ENCODE measurements at regions not wholly inside any gene's neighbourhood (a gene's known extent, or its start where the extent isn't known, plus 50 kb on each side); places are given as distances from the start of the nearest gene placed in this dataset.
A peak's percentile ranks its signal among the peaks of the same experiment; 100 is the strongest.

DNA sequence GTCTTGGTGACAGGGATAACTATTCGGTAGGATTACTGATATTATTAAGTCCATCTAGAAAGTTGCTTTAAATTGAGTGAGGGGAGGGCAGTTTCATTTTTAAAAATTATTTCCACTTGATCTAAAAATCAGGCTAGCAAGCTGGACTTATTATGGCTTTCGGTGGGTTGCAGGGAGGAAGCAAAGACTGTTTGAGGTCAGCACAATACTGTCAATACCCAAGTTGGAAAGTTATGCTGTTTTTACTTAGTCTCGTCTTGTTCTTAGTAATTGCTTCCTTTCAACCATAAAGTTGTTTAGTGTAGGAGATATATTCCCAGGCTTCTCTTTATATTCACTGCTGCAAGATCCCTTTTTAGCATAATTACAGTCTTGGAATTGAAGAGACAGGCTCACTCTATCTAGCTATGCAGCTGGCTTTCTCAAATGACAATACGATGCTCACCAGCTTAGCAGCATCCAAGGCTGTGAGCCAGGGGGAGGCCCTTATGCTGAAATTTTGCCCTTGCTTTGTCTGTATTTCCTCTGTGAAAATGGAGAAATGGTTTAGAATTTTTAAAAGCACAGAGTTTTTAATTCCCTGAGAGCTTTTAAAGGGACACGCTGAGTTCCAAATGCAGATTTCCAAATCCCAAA lies 68.2 kb upstream of the APC start:
- no peak overlapping the region for H3K4me3 ChIP-seq (ENCODE audit: low read depth in 1 of 2, low read length in 2 of 2)
- H3K36me3 ChIP-seq (ENCODE audit: control insufficient read depth in 1 of 2, insufficient read depth in 2 of 2, low read length in 2 of 2): no peaks in the 10 kb centered on the region
- no peaks in the 10 kb centered on the region for H3K4me1 ChIP-seq (ENCODE audit: control insufficient read depth in 1 of 2, insufficient read depth in 2 of 2, low read length in 2 of 2)
- no peak overlapping the region for H3K27ac ChIP-seq (ENCODE audit: low read length)
- H3K27me3 ChIP-seq (ENCODE audit: low read depth, low read length): no peaks in the 10 kb centered on the region
- H3K9me3 ChIP-seq (ENCODE audit: control insufficient read depth in 1 of 2, low read length in 2 of 2): no peaks in the 10 kb centered on the region

DNA sequence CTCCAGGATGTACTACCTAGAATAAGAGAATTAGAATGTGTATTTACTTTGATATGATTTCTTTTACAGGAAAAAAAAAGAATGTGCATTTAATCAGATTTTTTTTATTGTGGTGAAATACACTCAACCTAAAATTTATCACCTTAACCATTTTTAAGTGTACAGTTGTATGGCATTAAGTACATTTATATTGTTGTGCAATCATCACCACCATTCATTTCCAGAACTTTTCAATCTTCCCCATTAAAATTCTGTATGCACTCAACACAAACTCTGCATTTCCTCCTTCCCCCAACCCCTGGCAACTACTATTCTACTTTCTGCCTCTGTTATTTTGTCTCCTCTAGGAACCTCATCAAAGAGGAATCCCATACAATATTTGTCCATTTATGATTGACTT lies 66.0 kb upstream of the APC start:
- Histone ChIP-seq H3K27me3 (ENCODE audit: low read depth, low read length) (no peaks in the 10 kb centered on the region), H3K4me3 (ENCODE audit: low read depth in 1 of 2, low read length in 2 of 2) (no peak overlapping the region), H3K9me3 (ENCODE audit: control insufficient read depth in 1 of 2, low read length in 2 of 2) (no peaks in the 10 kb centered on the region), H3K4me1 (ENCODE audit: control insufficient read depth in 1 of 2, insufficient read depth in 2 of 2, low read length in 2 of 2) (no peaks in the 10 kb centered on the region), H3K36me3 (ENCODE audit: control insufficient read depth in 1 of 2, insufficient read depth in 2 of 2, low read length in 2 of 2) (no peaks in the 10 kb centered on the region), H3K27ac (ENCODE audit: low read length) (no peak overlapping the region)

DNA sequence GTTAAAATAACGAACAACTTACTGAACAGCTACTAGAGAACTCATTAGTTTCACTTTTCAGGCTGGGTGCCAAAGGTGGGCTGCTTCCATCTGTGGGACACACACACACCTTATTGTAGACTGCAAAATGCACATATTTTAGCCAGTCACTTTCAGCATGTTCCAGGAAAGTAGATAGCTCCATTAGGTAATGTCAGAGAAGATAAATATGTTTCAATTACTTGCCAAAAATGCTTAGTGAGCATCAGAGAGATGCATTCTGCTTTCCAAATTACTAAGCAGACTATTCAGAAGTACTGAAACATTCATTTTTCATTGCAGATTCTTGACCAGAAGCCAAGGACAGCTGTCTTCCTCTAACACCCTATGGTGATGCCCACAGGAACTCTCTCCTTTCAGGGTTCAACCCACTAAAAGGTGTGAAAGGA lies 56.2 kb upstream of the APC start:
- H3K27ac ChIP-seq (ENCODE audit: low read length): peak overlapping the region; percentile 52
- no peaks in the 10 kb centered on the region for H3K27me3 ChIP-seq (ENCODE audit: low read depth, low read length)
- H3K4me1 ChIP-seq (ENCODE audit: control insufficient read depth in 1 of 2, insufficient read depth in 2 of 2, low read length in 2 of 2): peaks cover 0 to 14% of the 10 kb centered on the region in 2 donors
- H3K36me3 ChIP-seq (ENCODE audit: control insufficient read depth in 1 of 2, insufficient read depth in 2 of 2, low read length in 2 of 2): no peaks in the 10 kb centered on the region
- no peak overlapping the region for H3K4me3 ChIP-seq (ENCODE audit: low read depth in 1 of 2, low read length in 2 of 2)
- H3K9me3 ChIP-seq (ENCODE audit: control insufficient read depth in 1 of 2, low read length in 2 of 2): no peaks in the 10 kb centered on the region

DNA sequence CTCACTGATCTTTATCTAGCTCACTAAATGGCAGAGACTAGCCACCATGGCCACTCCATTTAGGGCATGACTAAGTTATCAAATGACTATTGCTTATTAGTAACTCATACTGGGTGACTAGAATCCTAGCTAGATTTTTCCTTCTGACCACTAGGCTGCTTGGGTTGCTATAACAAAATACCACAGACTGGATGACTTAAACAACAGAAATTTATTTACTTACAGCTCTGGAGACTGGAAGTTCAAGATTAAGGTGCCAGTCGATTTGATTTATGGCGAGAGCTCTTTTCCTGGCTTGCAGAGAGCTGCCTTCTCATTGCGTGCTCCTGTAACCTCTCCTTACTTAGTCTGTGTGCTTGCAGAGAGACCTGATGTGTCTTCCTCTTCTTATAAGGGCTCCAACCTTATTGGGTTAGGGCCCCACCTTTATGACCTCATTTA lies 55.0 kb upstream of the APC start:
- Histone ChIP-seq H3K4me3 (ENCODE audit: low read depth in 1 of 2, low read length in 2 of 2) (no peak overlapping the region), H3K27me3 (ENCODE audit: low read depth, low read length) (no peaks in the 10 kb centered on the region), H3K36me3 (ENCODE audit: control insufficient read depth in 1 of 2, insufficient read depth in 2 of 2, low read length in 2 of 2) (no peaks in the 10 kb centered on the region), H3K9me3 (ENCODE audit: control insufficient read depth in 1 of 2, low read length in 2 of 2) (no peaks in the 10 kb centered on the region), H3K27ac (ENCODE audit: low read length) (peak overlapping the region; percentile 52), H3K4me1 (ENCODE audit: control insufficient read depth in 1 of 2, insufficient read depth in 2 of 2, low read length in 2 of 2) (peaks cover 0 to 14% of the 10 kb centered on the region in 2 donors)

DNA sequence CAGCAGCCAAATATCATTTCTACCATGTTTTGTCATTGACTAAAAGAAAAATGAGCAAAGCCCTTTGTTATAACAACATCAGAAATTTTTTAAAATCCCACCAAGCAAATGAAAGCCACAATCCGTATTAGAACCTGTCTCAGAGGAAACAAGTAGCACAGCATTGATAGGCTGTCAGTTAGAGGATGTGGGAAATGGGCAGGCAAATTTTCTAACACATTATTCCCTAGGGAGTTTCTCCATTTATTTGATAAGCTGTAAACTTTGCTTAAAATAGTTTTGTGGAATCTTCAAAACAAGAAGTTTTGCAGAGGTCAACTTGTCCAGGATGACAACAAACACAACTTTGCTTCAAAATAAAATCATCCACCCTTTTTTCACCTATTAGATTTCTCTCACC lies 53.6 kb upstream of the APC start:
- no peaks in the 10 kb centered on the region for H3K9me3 ChIP-seq (ENCODE audit: control insufficient read depth in 1 of 2, low read length in 2 of 2)
- H3K4me3 ChIP-seq (ENCODE audit: low read depth in 1 of 2, low read length in 2 of 2): no peak overlapping the region
- no peaks in the 10 kb centered on the region for H3K36me3 ChIP-seq (ENCODE audit: control insufficient read depth in 1 of 2, insufficient read depth in 2 of 2, low read length in 2 of 2)
- peaks cover 0 to 14% of the 10 kb centered on the region in 2 donors for H3K4me1 ChIP-seq (ENCODE audit: control insufficient read depth in 1 of 2, insufficient read depth in 2 of 2, low read length in 2 of 2)
- H3K27ac ChIP-seq (ENCODE audit: low read length): peak overlapping the region; percentile 17
- H3K27me3 ChIP-seq (ENCODE audit: low read depth, low read length): no peaks in the 10 kb centered on the region

DNA sequence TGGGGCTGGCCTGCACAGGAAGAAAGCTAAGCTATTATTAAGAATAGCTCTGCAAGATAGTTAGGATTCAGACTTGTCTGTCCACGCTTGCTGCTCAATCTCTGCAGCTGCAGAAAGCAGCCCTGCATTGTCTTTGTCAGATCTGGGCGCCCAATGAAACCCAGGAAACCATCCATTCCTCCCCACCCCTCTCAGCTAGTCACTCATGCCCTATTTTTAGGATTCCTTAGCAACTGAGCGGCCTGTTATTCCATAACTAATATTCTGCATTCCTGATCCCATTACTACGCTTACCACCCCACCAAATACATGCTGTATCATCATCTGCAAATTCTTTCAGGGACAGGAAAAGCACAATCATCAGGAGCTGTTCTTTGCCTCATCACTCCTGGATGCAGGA lies 52.9 kb upstream of the APC start:
- no peak overlapping the region for H3K4me3 ChIP-seq (ENCODE audit: low read depth in 1 of 2, low read length in 2 of 2)
- H3K27ac ChIP-seq (ENCODE audit: low read length): peak overlapping the region; percentile 54
- no peaks in the 10 kb centered on the region for H3K9me3 ChIP-seq (ENCODE audit: control insufficient read depth in 1 of 2, low read length in 2 of 2)
- no peaks in the 10 kb centered on the region for H3K36me3 ChIP-seq (ENCODE audit: control insufficient read depth in 1 of 2, insufficient read depth in 2 of 2, low read length in 2 of 2)
- H3K27me3 ChIP-seq (ENCODE audit: low read depth, low read length): no peaks in the 10 kb centered on the region
- H3K4me1 ChIP-seq (ENCODE audit: control insufficient read depth in 1 of 2, insufficient read depth in 2 of 2, low read length in 2 of 2): peaks cover 0 to 14% of the 10 kb centered on the region in 2 donors

DNA sequence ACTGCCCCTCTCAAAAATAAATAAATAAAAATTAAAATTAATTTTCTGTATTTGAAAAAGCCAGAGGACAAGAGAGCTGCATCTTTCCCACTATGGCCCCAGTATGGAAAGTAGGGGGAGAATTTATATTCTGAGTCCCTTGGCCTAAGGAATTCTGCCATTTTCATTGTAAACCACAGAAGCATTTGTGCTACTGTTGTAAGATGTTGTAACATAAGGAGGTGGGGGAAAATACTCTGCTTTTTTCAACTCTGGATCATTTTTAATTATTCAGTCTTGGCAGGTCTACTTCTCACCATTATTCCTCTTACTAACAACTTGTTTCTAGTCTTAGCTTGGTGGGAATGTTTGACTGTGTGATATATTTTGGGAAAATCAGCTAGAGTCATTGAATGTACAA lies 52.3 kb upstream of the APC start:
- Histone ChIP-seq H3K36me3 (ENCODE audit: control insufficient read depth in 1 of 2, insufficient read depth in 2 of 2, low read length in 2 of 2) (no peaks in the 10 kb centered on the region), H3K4me1 (ENCODE audit: control insufficient read depth in 1 of 2, insufficient read depth in 2 of 2, low read length in 2 of 2) (peaks cover 0 to 14% of the 10 kb centered on the region in 2 donors), H3K27me3 (ENCODE audit: low read depth, low read length) (no peaks in the 10 kb centered on the region), H3K4me3 (ENCODE audit: low read depth in 1 of 2, low read length in 2 of 2) (no peak overlapping the region), H3K27ac (ENCODE audit: low read length) (peak overlapping the region; percentile 54), H3K9me3 (ENCODE audit: control insufficient read depth in 1 of 2, low read length in 2 of 2) (no peaks in the 10 kb centered on the region)

DNA sequence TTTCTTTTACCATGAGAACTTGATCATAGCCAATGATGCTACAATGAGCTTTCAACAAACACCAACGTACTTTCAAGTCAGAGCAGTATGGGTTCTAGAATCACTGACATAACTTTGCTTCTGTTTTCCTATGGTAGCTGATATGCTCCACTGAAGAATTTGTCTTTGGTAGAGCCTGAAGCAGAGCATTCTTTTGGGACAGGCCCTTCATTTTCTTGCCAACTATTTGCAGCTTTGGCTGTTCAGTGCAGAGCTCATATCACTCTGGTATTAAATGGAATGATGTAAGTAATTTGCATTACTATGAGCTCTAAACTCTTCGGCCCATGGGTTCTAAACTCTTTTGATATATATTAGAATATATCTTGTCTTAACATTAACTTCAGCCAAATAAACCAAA lies 51.8 kb upstream of the APC start:
- peaks cover 0 to 14% of the 10 kb centered on the region in 2 donors for H3K4me1 ChIP-seq (ENCODE audit: control insufficient read depth in 1 of 2, insufficient read depth in 2 of 2, low read length in 2 of 2)
- no peaks in the 10 kb centered on the region for H3K27me3 ChIP-seq (ENCODE audit: low read depth, low read length)
- H3K9me3 ChIP-seq (ENCODE audit: control insufficient read depth in 1 of 2, low read length in 2 of 2): no peaks in the 10 kb centered on the region
- no peak overlapping the region for H3K4me3 ChIP-seq (ENCODE audit: low read depth in 1 of 2, low read length in 2 of 2)
- peak overlapping the region; percentile 54 for H3K27ac ChIP-seq (ENCODE audit: low read length)
- no peaks in the 10 kb centered on the region for H3K36me3 ChIP-seq (ENCODE audit: control insufficient read depth in 1 of 2, insufficient read depth in 2 of 2, low read length in 2 of 2)

DNA sequence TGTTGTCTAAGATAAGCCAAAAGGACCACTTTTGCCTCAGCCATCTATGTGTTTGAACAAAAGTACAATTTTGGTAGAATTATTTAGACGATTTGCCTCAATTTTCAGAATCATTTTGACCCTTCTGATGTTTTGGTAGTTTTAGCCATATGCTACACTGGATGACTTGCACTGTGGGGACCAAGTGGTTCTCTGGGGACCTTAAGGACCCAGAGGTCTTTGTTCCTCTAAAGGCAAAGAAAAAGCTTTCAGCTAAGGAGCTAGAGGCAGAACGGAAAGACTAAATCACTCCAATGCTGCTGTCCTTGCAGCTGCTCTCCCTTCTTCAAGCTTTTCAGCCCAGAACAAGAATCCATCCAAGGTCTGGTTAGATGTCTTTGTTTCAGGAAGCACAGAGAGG lies 51.0 kb upstream of the APC start:
- Histone ChIP-seq H3K4me3 (ENCODE audit: low read depth in 1 of 2, low read length in 2 of 2) (no peak overlapping the region), H3K4me1 (ENCODE audit: control insufficient read depth in 1 of 2, insufficient read depth in 2 of 2, low read length in 2 of 2) (peaks cover 0 to 14% of the 10 kb centered on the region in 2 donors), H3K9me3 (ENCODE audit: control insufficient read depth in 1 of 2, low read length in 2 of 2) (no peaks in the 10 kb centered on the region), H3K36me3 (ENCODE audit: control insufficient read depth in 1 of 2, insufficient read depth in 2 of 2, low read length in 2 of 2) (no peaks in the 10 kb centered on the region), H3K27me3 (ENCODE audit: low read depth, low read length) (no peaks in the 10 kb centered on the region), H3K27ac (ENCODE audit: low read length) (no peak overlapping the region)

DNA sequence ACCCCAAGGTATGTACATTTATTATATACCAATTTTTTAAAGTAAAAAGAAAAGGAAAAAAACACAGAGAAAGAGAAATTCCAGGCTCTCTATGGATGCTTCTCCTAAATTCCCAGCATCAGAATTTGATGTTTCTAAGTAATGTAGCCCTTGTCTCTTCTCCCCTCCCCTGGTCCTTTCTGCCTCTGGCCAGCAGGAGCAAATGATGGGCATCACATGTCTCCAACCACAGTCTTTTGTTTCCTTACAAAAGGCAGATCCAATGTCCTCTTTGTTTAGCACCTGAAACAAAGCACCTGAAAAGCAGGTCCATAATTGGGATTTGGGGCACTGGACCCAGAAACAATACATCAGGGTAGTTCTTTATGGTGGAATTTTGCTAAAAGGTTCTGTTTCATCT lies 50.4 kb upstream of the APC start:
- Histone ChIP-seq H3K9me3 (ENCODE audit: control insufficient read depth in 1 of 2, low read length in 2 of 2) (no peaks in the 10 kb centered on the region), H3K4me1 (ENCODE audit: control insufficient read depth in 1 of 2, insufficient read depth in 2 of 2, low read length in 2 of 2) (peaks cover 0 to 14% of the 10 kb centered on the region in 2 donors), H3K27me3 (ENCODE audit: low read depth, low read length) (no peaks in the 10 kb centered on the region), H3K36me3 (ENCODE audit: control insufficient read depth in 1 of 2, insufficient read depth in 2 of 2, low read length in 2 of 2) (no peaks in the 10 kb centered on the region), H3K27ac (ENCODE audit: low read length) (no peak overlapping the region), H3K4me3 (ENCODE audit: low read depth in 1 of 2, low read length in 2 of 2) (no peak overlapping the region)
